H1 (cell line): ENCODE measurements at regions not wholly inside any gene's neighbourhood (a gene's known extent, or its start where the extent isn't known, plus 50 kb on each side); places are given as distances from the start of the nearest gene placed in this dataset.

Experiments
- CBX5 ChIP-seq: fragments of 300-800, 300-1000 bp; sonication (generic); IDR thresholded peaks from 2 replicates; pipeline ENCODE4 v1.7.1; 2016; ENCODE audit warnings: antibody characterized with exemption, low read length, low read depth
- CBX8 ChIP-seq: fragments of 300-800, 300-1000 bp; sonication (generic); IDR thresholded peaks from 2 replicates; pipeline ENCODE4 v1.7.1; 2016; ENCODE audit warnings: low read depth, low read length, borderline replicate concordance
- CHD2 ChIP-seq: IDR thresholded peaks from 2 replicates; pipeline ENCODE4 v1.6.1; 2012; ENCODE audit warnings: low read length, improper control_type of control experiment
- HDAC2 ChIP-seq, 2 experiments: fragments of 300-600 bp in 1 of 2; sonication (generic) in 1 of 2; IDR thresholded peaks; 2 replicates each; pipeline ENCODE4 v1.6.1; 2011 to 2012; ENCODE audit warnings: low read depth in 2 of 2, low read length in 2 of 2, mild to moderate bottlenecking in 2 of 2, moderate library complexity in 2 of 2, borderline replicate concordance in 1 of 2, inconsistent platforms in 1 of 2
- TF ChIP-seq, protein P1 (sequence below): IDR thresholded peaks from 2 replicates; pipeline ENCODE4 v1.6.1; 2012; ENCODE audit warnings: inconsistent platforms
- TF ChIP-seq, protein P2 (sequence below): IDR thresholded peaks from 2 replicates; pipeline ENCODE4 v1.6.1; 2012; ENCODE audit warnings: inconsistent platforms

DNA sequence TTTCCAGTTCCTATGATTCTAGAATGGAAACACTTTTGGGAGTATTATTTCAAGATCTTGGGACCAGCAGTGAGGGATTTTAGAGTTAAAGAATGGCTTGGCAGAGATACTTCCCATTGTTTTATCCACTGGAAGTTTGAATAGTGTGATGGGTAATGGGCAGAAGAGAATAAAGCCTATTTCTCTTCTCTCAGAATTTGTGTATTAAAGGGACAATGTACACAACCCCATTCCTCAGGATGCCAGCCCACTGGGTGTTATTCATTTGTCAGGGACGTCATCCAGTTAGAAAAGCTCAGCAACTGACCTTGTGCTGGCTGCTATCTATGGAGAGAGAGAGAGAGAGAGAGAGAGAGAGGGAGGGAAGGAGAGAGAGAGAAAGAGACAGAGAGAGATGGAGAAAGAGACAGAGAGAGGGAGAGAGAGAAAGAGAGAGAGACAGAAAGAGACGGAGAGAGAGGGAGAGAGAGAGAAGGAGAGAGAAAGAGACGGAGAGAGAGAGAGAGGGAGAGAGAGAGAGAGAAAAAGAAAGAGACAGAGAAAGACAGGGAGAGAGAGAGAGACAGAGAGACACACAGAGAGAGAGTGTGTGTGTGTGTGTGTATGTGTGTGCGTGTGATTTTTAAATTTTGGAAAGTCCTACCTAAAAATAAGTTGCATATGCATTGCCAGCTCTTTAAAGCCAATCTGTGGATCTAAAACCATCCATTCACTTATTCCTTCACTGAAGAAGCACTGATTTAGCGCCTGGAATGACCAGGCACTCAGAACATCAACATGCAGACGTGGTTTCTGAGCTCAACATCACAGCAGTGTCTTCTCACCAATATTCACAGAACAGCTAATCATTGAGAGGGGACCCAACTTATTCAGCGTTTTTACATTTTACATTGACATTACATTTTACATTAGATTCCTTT, 388.8 kb downstream of the THBS2 start (continued):
- no peak for TF ChIP-seq CHD2
- TF ChIP-seq, protein P1, sequence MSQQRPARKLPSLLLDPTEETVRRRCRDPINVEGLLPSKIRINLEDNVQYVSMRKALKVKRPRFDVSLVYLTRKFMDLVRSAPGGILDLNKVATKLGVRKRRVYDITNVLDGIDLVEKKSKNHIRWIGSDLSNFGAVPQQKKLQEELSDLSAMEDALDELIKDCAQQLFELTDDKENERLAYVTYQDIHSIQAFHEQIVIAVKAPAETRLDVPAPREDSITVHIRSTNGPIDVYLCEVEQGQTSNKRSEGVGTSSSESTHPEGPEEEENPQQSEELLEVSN = no peak
- no peak for TF ChIP-seq HDAC2 (IDR thresholded peaks at IDR 0.05; ENCODE audit: borderline replicate concordance in 1 of 2, low read depth in 2 of 2, low read length in 2 of 2)
- no peak for TF ChIP-seq CBX5
- TF ChIP-seq CBX8 = no peak
- TF ChIP-seq, protein P2, sequence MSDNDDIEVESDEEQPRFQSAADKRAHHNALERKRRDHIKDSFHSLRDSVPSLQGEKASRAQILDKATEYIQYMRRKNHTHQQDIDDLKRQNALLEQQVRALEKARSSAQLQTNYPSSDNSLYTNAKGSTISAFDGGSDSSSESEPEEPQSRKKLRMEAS = no peak
